HG03378 (cell line): ENCODE measurements at regions not wholly inside any gene's neighbourhood (a gene's known extent, or its start where the extent isn't known, plus 50 kb on each side); places are given as distances from the start of the nearest gene placed in this dataset.

Source experiments
- ATAC-seq: cut with Tn5 transposase; IDR thresholded peaks from one replicate; pipeline ENCODE4 v1.9.1; 2021; ENCODE audit warnings: mild to moderate bottlenecking, moderate library complexity; ENCODE audit not compliant: unreplicated experiment

- ATAC-seq = no peak
Measured at GRCh38 chr3:82942041-82942440, 1180.6 kb upstream of the GBE1 start.

- ATAC-seq = no peak
Measured at GRCh38 chr3:82940124-82940523, 1178.7 kb upstream of the GBE1 start.

- no peak for ATAC-seq
Measured at GRCh38 chr3:82939491-82940097, 1178.1 kb upstream of the GBE1 start.

GRCh38 chr3:82938821-82939328, 1177.4 kb upstream of the GBE1 start:
- ATAC-seq = no peak

- ATAC-seq = no peak
Measured at GRCh38 chr3:82927309-82928253, 1166.1 kb upstream of the GBE1 start.

- ATAC-seq = no peak
Measured at GRCh38 chr3:82891028-82891427, 1129.6 kb upstream of the GBE1 start.

- ATAC-seq = no peak
Measured at GRCh38 chr3:82883072-82883471, 1121.6 kb upstream of the GBE1 start.

- ATAC-seq = no peak
Measured at GRCh38 chr3:82875401-82875800, 1114.0 kb upstream of the GBE1 start.

- ATAC-seq = no peak
Measured at GRCh38 chr3:82839871-82840270, 1078.4 kb upstream of the GBE1 start.

- no peak for ATAC-seq
Measured at GRCh38 chr3:82834098-82834497, 1072.7 kb upstream of the GBE1 start.

GRCh38 chr3:82824491-82824890, 1063.0 kb upstream of the GBE1 start:
- no peak for ATAC-seq

GRCh38 chr3:82816086-82816485, 1054.6 kb upstream of the GBE1 start:
- no peak for ATAC-seq

- no peak for ATAC-seq
Measured at GRCh38 chr3:82815417-82816058, 1054.1 kb upstream of the GBE1 start.

GRCh38 chr3:82814660-82815059, 1053.2 kb upstream of the GBE1 start:
- no peak for ATAC-seq

GRCh38 chr3:82807781-82808180, 1046.3 kb upstream of the GBE1 start:
- no peak for ATAC-seq

GRCh38 chr3:82802501-82802900, 1041.1 kb upstream of the GBE1 start:
- ATAC-seq = no peak

GRCh38 chr3:82800248-82800647, 1038.8 kb upstream of the GBE1 start:
- no peak for ATAC-seq

- no peak for ATAC-seq
Measured at GRCh38 chr3:82796765-82797164, 1035.3 kb upstream of the GBE1 start.

- no peak for ATAC-seq
Measured at GRCh38 chr3:82791241-82791640, 1029.8 kb upstream of the GBE1 start.

- ATAC-seq = no peak
Measured at GRCh38 chr3:82790307-82791097, 1029.1 kb upstream of the GBE1 start.

- ATAC-seq = no peak
Measured at GRCh38 chr3:82783194-82783593, 1021.7 kb upstream of the GBE1 start.
